ENCODE measurements at regions not wholly inside any gene's neighbourhood (a gene's known extent, or its start where the extent isn't known, plus 50 kb on each side); places are given as distances from the start of the nearest gene placed in this dataset.

- DNase-seq = peak in 1 of 2 experiments; percentile 48
- Mint-ChIP-seq H3K27ac (ENCODE audit: unreplicated experiment) (peak overlapping the region; percentile 85), H3K4me1 (ENCODE audit: low read depth, unreplicated experiment) (peaks cover 41% of the 10 kb centered on the region), H3K27me3 (ENCODE audit: insufficient read depth, unreplicated experiment) (no peaks in the 10 kb centered on the region), H3K36me3 (ENCODE audit: insufficient read depth, unreplicated experiment) (peaks cover 8% of the 10 kb centered on the region), H3K9me3 (ENCODE audit: unreplicated experiment) (no peaks in the 10 kb centered on the region), H3K4me3 (ENCODE audit: unreplicated experiment) (peak overlapping the region; percentile 72)
- Histone ChIP-seq H3K4me1 (peaks cover 44% of the 10 kb centered on the region), H3K36me3 (ENCODE audit: control insufficient read depth, insufficient read depth, low read length) (no peaks in the 10 kb centered on the region), H3K27me3 (replicated peaks; ENCODE audit: control insufficient read depth, insufficient read depth, low read length) (no peaks in the 10 kb centered on the region), H3K9me3 (no peaks in the 10 kb centered on the region; the same call in 1 of the 2 replicates), H3K4me3 (ENCODE audit: low read depth, low read length) (peak overlapping the region; percentile 28)
- BruUV-seq (replicated peaks) = TSS peak; percentile 96
- ChIA-PET CTCF (no interaction called here), POLR2A (interaction anchor here (0.9 kb wide), 1 partner anchor 40 kb away, joined by 3 read pairs; no protein-coding TSS in a partner anchor)
- intact Hi-C loops (cut with micrococcal nuclease; ENCODE audit: unreplicated experiment) = loop anchor here (1.0 kb wide), 1 partner anchor 9 kb away; no protein-coding TSS in a partner anchor
- TF ChIP-seq CTCF (IDR thresholded peaks at IDR 0.05; ENCODE audit: insufficient read depth in 1 of 2, low read depth in 1 of 2, low read length in 1 of 2, severe bottlenecking in 1 of 2, unreplicated experiment in 1 of 2) = no peak
Observed at GRCh38 chr12:93167841-93168492, 209.8 kb upstream of the NUDT4 start.

GRCh38 chr12:93168751-93169150 lies 209.0 kb upstream of the NUDT4 start:
- no peak for DNase-seq
- Histone ChIP-seq H3K9me3 (no peaks in the 10 kb centered on the region; the same call in 1 of the 2 replicates), H3K4me3 (ENCODE audit: low read depth, low read length) (no peak overlapping the region), H3K36me3 (ENCODE audit: control insufficient read depth, insufficient read depth, low read length) (no peaks in the 10 kb centered on the region), H3K27me3 (replicated peaks; ENCODE audit: control insufficient read depth, insufficient read depth, low read length) (no peaks in the 10 kb centered on the region), H3K4me1 (peaks cover 36% of the 10 kb centered on the region)
- ChIA-PET POLR2A (no interaction called here), CTCF (no interaction called here)
- no TSS peak for BruUV-seq (replicated peaks)
- TF ChIP-seq CTCF (IDR thresholded peaks at IDR 0.05; ENCODE audit: insufficient read depth in 1 of 2, low read depth in 1 of 2, low read length in 1 of 2, severe bottlenecking in 1 of 2, unreplicated experiment in 1 of 2) = no peak
- Mint-ChIP-seq H3K9me3 (ENCODE audit: unreplicated experiment) (no peaks in the 10 kb centered on the region), H3K27ac (ENCODE audit: unreplicated experiment) (peak overlapping the region; percentile 85), H3K4me3 (ENCODE audit: unreplicated experiment) (no peak overlapping the region), H3K27me3 (ENCODE audit: insufficient read depth, unreplicated experiment) (no peaks in the 10 kb centered on the region), H3K36me3 (ENCODE audit: insufficient read depth, unreplicated experiment) (peaks cover under 1% of the 10 kb centered on the region), H3K4me1 (ENCODE audit: low read depth, unreplicated experiment) (peaks cover 33% of the 10 kb centered on the region)
- intact Hi-C loops (cut with micrococcal nuclease; ENCODE audit: unreplicated experiment) = no loop called here

- no peak overlapping the region for H3K4me3 ChIP-seq (ENCODE audit: low read depth, low read length)
- no peaks in the 10 kb centered on the region for H3K27me3 ChIP-seq (replicated peaks; ENCODE audit: control insufficient read depth, insufficient read depth, low read length)
Observed at GRCh38 chr12:93169536-93169935, 208.2 kb upstream of the NUDT4 start.

More at GRCh38 chr12:93169536-93169935, 208.2 kb upstream of the NUDT4 start:
- ChIA-PET CTCF (no interaction called here), POLR2A (no interaction called here)
- no peak overlapping the region for H3K27ac Mint-ChIP-seq (ENCODE audit: unreplicated experiment)
- peaks cover 26% of the 10 kb centered on the region for H3K4me1 Mint-ChIP-seq (ENCODE audit: low read depth, unreplicated experiment)
- no peak overlapping the region for H3K4me3 Mint-ChIP-seq (ENCODE audit: unreplicated experiment)
- TF ChIP-seq CTCF (IDR thresholded peaks at IDR 0.05; ENCODE audit: insufficient read depth in 1 of 2, low read depth in 1 of 2, low read length in 1 of 2, severe bottlenecking in 1 of 2, unreplicated experiment in 1 of 2) = no peak
- DNase-seq = no peak
- no peaks in the 10 kb centered on the region for H3K36me3 Mint-ChIP-seq (ENCODE audit: insufficient read depth, unreplicated experiment)
- H3K4me1 ChIP-seq = peaks cover 28% of the 10 kb centered on the region
- BruUV-seq (replicated peaks) = no TSS peak
- no peaks in the 10 kb centered on the region for H3K27me3 Mint-ChIP-seq (ENCODE audit: insufficient read depth, unreplicated experiment)
- no peaks in the 10 kb centered on the region; the same call in 1 of the 2 replicates for H3K9me3 ChIP-seq
- H3K9me3 Mint-ChIP-seq (ENCODE audit: unreplicated experiment) = no peaks in the 10 kb centered on the region
- intact Hi-C loops (cut with micrococcal nuclease; ENCODE audit: unreplicated experiment) = no loop called here
- H3K36me3 ChIP-seq (ENCODE audit: control insufficient read depth, insufficient read depth, low read length) = no peaks in the 10 kb centered on the region; the same call in 1 of the 2 replicates

All from Caco-2 (cell line).